Epithelial cell of esophagus (primary cell): ENCODE measurements at regions not wholly inside any gene's neighbourhood (a gene's known extent, or its start where the extent isn't known, plus 50 kb on each side); places are given as distances from the start of the nearest gene placed in this dataset.

Source experiments
- DNase-seq: peaks from one replicate; pipeline ENCODE4 v3.0.0; 2010; ENCODE audit warnings: low read depth
- H3K4me3 ChIP-seq: 2 replicates; pipeline ENCODE4 v1.5.1; 2011; ENCODE audit warnings: mild to moderate bottlenecking, low read length, control low read depth
- TF ChIP-seq, protein P1 (sequence below): IDR thresholded peaks from 2 replicates; pipeline ENCODE4 v1.5.1; 2011; ENCODE audit warnings: low read depth, mild to moderate bottlenecking, low read length, control low read depth, inconsistent platforms; ENCODE audit not compliant: insufficient read depth; ENCODE audit errors: missing control alignments

GRCh38 chr7:432933-433332 lies 86.7 kb downstream of the PDGFA start:
- no peak for DNase-seq
- TF ChIP-seq, protein P1, sequence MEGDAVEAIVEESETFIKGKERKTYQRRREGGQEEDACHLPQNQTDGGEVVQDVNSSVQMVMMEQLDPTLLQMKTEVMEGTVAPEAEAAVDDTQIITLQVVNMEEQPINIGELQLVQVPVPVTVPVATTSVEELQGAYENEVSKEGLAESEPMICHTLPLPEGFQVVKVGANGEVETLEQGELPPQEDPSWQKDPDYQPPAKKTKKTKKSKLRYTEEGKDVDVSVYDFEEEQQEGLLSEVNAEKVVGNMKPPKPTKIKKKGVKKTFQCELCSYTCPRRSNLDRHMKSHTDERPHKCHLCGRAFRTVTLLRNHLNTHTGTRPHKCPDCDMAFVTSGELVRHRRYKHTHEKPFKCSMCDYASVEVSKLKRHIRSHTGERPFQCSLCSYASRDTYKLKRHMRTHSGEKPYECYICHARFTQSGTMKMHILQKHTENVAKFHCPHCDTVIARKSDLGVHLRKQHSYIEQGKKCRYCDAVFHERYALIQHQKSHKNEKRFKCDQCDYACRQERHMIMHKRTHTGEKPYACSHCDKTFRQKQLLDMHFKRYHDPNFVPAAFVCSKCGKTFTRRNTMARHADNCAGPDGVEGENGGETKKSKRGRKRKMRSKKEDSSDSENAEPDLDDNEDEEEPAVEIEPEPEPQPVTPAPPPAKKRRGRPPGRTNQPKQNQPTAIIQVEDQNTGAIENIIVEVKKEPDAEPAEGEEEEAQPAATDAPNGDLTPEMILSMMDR: no peak
- no peak overlapping the region for H3K4me3 ChIP-seq

- DNase-seq: no peak
- no peak overlapping the region for H3K4me3 ChIP-seq
- TF ChIP-seq, protein P1: no peak
These were observed 86.1 kb downstream of the PDGFA start for GRCh38 chr7:433558-433957.

DNA sequence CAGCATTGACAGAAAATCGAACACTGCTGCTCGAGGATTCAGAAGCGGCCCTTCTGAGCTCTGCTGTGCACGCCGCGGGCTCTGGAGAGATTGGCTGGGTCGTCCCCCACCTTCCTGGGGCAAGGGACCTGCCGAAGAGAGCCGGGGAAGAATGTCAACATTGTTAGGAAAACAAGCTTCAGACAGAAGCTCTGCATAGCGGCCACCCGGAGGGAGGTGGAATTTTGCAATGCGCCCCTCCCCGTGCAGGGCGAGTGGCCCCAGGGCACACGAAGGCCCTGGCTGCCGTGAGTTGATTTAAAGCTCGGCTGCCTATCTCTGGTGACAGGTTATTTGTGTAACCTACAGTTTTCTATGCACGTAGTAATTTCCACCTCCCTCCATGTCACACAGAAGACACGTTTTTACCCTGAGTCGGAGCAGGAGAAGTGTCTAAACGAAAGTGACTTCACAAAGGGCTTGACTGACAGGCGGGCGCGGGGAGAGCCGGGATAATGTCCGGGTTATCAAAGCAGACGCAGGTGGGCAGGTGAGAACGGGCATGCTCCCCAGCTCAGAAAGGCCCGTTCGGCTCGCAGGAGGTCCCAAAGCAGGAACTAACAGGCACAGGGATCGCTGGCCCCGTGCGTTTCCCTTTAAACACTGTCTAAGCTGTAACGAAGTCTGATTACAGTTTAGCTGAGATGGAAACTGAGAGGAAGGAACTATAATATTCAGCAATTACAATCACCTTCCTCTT lies 84.6 kb downstream of the PDGFA start:
- DNase-seq: peak; percentile 32
- TF ChIP-seq, protein P1: no peak
- peak overlapping the region; percentile 25 for H3K4me3 ChIP-seq

DNA sequence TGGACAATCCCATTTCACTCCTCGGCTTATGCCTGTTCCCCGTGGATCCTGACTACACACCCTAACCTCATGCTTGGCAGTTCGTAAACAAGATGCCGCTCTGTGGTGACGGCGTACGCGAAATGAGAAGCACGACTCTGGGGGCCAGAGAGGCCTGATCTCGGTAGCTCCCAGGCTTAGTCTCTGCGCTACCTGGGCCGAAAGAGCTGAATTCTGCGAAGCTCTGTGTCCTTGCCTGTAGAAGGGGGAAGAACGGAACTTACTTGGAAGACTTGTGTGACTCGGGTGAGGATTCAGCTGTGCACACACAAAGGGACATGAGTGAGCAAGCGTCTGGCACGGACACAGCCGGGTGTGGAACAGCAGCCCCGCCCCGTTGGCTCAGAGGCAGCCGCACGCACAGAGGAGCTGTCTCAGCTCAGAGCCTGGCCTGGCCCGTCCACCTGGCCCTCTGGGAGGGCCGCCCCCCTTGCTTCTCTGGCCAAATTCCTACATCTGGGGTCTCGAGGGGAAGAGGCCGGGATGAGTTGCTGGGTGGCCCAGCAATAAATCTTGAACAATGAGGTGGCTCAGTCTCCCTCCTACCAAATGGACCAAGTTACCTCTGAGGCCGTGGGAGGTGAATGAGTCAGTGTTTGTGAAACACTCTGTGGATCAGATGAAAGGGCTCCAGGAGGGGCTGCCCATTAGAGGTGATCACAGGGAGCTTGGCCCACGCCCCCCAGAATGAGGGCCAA lies 83.8 kb downstream of the PDGFA start:
- TF ChIP-seq, protein P1: no peak
- peak; percentile 88 for DNase-seq
- H3K4me3 ChIP-seq: peak overlapping the region; percentile 25

GRCh38 chr7:436367-437128 lies 83.1 kb downstream of the PDGFA start:
- TF ChIP-seq, protein P1: no peak
- no peak overlapping the region for H3K4me3 ChIP-seq
- no peak for DNase-seq

DNA sequence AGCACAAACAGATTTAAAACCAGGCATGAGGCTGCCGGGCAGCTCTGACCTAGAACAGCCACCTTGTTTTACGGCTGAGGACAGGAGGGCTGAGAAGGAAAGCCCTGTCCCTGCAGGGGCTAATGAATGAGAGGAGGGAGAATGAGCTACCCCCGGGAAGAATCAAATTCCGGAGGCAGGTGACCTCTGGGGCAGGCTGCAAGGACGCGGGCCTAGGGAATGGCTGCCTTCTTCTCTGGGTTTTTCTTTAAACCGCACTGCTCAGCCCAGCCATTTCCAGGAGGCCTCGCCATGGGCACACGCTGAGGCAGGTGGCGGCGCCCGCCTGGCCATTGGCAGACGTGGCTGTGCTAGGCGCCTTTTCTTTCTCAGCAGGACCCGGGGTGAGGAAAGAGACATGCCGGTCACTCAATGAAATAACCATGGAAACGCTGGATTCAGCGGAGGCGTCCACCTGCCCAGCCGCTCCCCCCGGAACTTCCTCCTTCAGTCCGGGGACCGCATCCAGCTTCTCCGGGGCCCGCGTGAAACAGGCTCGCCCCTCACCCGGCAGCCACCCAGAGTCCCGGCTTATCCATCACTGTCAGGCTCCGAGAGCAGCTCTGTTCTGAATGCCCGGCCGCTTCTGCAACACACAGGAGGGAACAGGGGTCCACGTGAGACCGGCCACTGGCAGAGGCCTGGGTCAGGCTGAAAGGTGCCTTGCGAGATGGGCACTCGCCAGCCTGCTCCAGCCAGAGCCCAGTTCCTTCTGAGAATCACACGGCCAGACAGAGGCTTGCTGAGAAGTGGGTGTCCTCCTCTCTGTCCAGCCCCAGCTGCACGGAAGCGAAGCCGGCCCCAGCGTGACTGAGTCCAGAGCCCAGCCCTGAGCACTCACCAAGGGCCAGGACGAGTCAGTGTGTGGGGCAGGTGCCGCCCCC lies 82.1 kb downstream of the PDGFA start:
- H3K4me3 ChIP-seq: no peak overlapping the region
- TF ChIP-seq, protein P1: no peak
- no peak for DNase-seq
